NB4 (cell line): ENCODE measurements at regions not wholly inside any gene's neighbourhood (a gene's known extent, or its start where the extent isn't known, plus 50 kb on each side); places are given as distances from the start of the nearest gene placed in this dataset.

Source experiments
- DNase-seq: peaks from one replicate; pipeline ENCODE4 v3.0.0; 2010; ENCODE audit warnings: low read depth
- H3K4me3 ChIP-seq: one replicate; pipeline ENCODE4 v1.5.1; 2011; ENCODE audit warnings: mild to moderate bottlenecking, low read depth, low read length, moderate library complexity
- CTCF ChIP-seq: IDR thresholded peaks from one replicate; pipeline ENCODE4 v1.5.1; 2012; ENCODE audit warnings: low read depth, low read length
- MAX ChIP-seq: IDR thresholded peaks from 2 replicates; pipeline ENCODE4 v1.6.1; 2011; ENCODE audit warnings: low read depth, low read length
- MYC ChIP-seq: IDR thresholded peaks from 2 replicates; pipeline ENCODE4 v1.6.1; 2011; ENCODE audit warnings: low read depth, low read length
- POLR2A ChIP-seq: IDR thresholded peaks from 2 replicates; pipeline ENCODE4 v1.6.1; 2011; ENCODE audit warnings: mild to moderate bottlenecking; ENCODE audit not compliant: insufficient read length; ENCODE audit errors: extremely low read depth

GRCh38 chr16:79390481-79391051, 210.0 kb downstream of the MAF start:
- DNase-seq: no peak
- H3K4me3 ChIP-seq: no peak overlapping the region
- no peak for TF ChIP-seq POLR2A
- no peak for TF ChIP-seq CTCF
- TF ChIP-seq MYC: no peak
- TF ChIP-seq MAX: no peak

GRCh38 chr16:79388396-79388795, 212.1 kb downstream of the MAF start:
- no peak for DNase-seq
- TF ChIP-seq MYC (no peak), POLR2A (no peak), MAX (no peak), CTCF (no peak)
- H3K4me3 ChIP-seq: no peak overlapping the region

GRCh38 chr16:79386299-79386698, 214.2 kb downstream of the MAF start:
- DNase-seq: no peak
- no peak overlapping the region for H3K4me3 ChIP-seq
- no peak for TF ChIP-seq MYC
- no peak for TF ChIP-seq POLR2A
- TF ChIP-seq MAX: no peak
- no peak for TF ChIP-seq CTCF

- TF ChIP-seq MYC (no peak), MAX (no peak), CTCF (no peak), POLR2A (no peak)
- H3K4me3 ChIP-seq: no peak overlapping the region
- no peak for DNase-seq
Measured at GRCh38 chr16:79381603-79382042, 218.9 kb downstream of the MAF start.

GRCh38 chr16:79380995-79381602, 219.4 kb downstream of the MAF start:
- H3K4me3 ChIP-seq: no peak overlapping the region
- DNase-seq: no peak
- TF ChIP-seq MYC (no peak), POLR2A (no peak), MAX (no peak), CTCF (no peak)
